GM21381 (cell line): ENCODE measurements at regions not wholly inside any gene's neighbourhood (a gene's known extent, or its start where the extent isn't known, plus 50 kb on each side); places are given as distances from the start of the nearest gene placed in this dataset.
"Not testable (repeated sequence)": the region's sequence is repeated elsewhere in the genome, so short reads cannot be mapped to it uniquely, and the experiment has no call there.

Source experiments
- ATAC-seq: cut with Tn5 transposase; IDR thresholded peaks from one replicate; pipeline ENCODE4 v1.9.1; 2021; ENCODE audit warnings: mild to moderate bottlenecking, moderate library complexity; ENCODE audit not compliant: unreplicated experiment

DNA sequence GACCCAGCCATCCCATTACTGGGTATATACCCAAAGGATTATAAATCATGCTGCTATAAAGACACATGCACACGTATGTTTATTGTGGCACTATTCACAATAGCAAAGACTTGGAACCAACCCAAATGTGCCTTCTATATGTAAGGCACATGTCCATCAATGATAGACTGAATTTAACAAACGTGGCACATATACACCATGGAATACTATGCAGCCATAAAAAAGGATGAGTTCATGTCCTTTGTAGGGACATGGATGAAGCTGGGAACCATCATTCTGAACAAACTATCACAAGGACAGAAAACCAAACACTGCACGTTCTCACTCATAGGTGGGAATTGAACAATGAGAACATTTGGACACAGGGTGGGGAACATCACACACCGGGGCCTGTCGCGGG lies 92.1 kb downstream of the TRIM27 start:
- ATAC-seq, result not testable (repeated sequence)

DNA sequence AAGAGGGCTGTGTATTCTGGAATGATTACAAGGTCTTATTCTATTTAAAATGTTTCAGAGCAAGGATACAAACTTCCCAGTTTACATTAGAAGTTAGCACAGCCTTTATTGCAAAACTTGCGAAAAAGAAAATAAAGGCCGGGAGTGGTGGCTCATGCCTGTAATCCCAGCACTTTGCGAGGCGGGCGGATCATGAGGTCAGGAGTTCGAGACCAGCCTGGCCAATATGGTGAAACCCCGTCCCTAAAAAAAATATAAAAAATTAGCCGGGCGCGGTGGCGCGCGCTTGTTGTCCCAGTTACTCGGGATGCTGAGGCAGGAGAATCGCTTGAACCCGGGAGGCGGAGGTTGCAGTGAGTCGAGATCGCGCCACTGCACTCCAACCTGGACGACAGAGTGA lies 87.1 kb downstream of the TRIM27 start:
- not testable (repeated sequence) for ATAC-seq

DNA sequence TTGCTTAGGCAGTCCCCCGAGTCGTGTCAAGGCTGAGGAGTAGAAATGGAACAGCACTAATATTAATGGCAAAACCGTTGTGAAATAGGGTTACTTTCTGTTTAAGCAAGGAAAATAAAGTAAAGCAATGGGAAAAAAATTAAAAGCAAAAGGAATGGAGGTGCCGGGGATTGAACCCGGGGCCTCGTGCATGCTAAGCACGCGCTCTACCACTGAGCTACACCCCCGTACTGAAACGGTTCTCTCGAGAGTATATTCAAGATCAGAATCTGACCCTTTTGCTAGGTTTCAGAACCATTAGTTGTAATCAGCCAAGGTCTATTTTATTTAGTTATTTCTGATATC lies 85.5 kb downstream of the TRIM27 start:
- ATAC-seq, result peak; percentile 52

DNA sequence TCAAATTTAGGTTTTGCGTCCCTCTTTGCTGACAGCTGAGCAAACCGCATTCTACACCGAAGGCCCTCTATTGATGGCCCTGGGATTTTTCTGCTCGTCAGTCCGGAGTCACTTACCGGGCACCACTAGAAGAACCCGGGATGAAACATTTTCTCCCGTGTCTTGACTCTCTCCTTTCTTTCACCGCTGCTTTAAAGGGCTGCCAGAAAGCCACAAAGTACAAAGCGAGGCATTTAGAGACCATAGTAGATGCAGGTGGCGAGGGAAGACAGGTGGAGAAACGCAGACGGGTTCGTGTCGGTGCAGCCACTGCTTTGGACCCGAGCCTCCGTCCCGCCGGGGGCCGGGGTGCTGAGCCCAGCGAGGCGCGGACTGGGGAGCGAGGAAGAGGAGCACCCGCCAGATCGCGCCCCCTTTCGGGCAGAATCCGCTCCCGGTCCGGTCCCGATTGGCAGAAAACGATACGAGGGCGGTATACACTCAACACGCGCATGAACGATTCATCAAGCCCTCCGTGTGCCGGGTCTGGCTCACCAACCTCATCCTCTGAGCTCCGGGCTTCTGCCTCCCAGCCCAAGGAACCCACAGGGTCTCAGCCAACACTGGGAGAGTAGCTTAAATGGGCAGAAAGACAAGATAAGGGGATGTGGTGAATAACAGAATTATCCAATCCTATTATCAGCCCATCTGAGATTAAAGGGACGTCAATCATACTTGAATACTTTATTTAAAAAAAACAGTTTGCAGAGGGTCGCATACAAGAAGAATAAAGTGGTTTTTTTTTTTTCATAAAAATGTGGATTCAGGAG lies 84.9 kb downstream of the TRIM27 start:
- peak; percentile 53 for ATAC-seq

DNA sequence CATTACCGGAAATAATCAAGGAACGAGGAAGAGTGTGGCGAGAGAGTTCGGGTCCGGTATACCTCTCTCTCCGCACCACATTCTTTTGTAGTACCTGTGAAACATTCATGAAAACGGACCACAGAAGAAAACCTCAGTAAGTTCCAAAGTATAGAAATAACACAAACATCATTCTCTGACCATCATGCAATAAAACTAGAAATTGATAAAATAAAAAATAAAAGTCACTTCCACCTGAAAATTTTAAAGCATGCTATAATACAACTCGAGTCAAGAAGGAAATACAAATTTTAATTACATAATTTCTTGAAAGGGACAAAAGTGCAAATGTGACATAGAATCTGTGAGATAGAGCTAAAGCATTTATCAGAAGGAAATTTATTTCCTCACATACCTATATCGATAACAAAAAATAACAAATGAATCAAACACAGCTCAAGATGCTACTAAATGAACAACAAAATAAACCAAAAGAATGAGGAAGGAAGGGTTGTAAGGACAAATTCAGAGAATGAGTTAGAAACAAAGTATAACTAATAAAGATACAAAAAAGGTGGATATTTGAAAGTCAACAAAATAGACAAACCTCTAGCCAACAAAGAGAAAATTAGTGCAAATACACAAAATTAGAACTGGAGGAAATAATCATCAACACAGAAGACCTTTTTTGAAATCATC lies 84.2 kb downstream of the TRIM27 start:
- no peak for ATAC-seq

DNA sequence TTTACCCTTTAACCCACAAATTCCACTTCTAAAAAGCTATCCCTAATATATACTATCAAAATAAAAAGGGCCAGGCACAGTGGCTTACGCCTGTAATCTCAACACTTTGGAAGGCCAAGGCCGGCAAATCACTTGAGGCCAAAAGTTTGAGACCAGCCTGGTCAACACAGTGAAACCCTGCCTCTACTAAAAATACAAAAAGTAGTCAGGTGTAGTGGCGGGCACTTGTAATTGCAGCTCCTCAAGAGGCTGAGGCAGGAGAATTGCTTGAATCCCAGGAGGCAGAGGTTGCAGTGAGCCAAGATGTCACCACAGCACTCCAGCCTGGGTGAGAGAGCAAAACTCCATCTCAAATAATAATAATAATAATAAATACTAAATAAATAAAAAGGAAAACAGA lies 82.5 kb downstream of the TRIM27 start:
- no peak for ATAC-seq

DNA sequence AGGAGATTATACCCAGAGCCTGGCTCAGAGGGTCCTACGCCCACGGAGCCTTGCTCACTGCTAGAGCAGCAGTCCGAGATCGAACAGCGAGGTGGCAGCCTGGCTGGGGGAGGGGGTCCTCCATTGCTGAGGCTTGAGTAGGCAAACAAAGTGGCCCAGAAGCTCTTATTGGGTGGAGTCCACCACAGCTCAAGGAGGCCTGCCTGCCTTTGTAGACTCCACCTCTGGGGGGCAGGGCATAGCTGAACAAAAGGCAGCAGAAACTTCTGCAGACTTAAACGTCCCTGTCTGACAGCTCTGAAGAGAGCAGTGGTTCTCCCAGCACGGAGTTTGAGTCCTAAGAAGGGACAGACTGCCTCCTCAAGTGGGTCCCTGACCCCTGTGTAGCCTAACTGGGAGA lies 75.0 kb downstream of the TRIM27 start:
- ATAC-seq, result not testable (repeated sequence)
